RWPE2 (cell line): ENCODE measurements at regions not wholly inside any gene's neighbourhood (a gene's known extent, or its start where the extent isn't known, plus 50 kb on each side); places are given as distances from the start of the nearest gene placed in this dataset.

Source experiments
- ATAC-seq: fragments of 200-7000 bp; cut with Tn5 transposase; 3 replicates; pipeline ENCODE4 v1.9.1; 2021; ENCODE audit warnings: low read depth
- DNase-seq: peaks from one replicate; pipeline ENCODE4 v3.0.0-alpha.2; 2020; ENCODE audit warnings: low spot score
- H3K27ac ChIP-seq: fragments of 450-650 bp; 2 replicates; pipeline ENCODE4 v1.5.1; 2017; ENCODE audit warnings: mild to moderate bottlenecking; ENCODE audit not compliant: poor library complexity, severe bottlenecking
- H3K27me3 ChIP-seq: fragments of 250-450 bp; sonication (Bioruptor Pico); 2 replicates; pipeline ENCODE4 v1.5.1; 2021; ENCODE audit warnings: mild to moderate bottlenecking, moderate library complexity; ENCODE audit not compliant: insufficient read depth, poor library complexity, severe bottlenecking
- H3K36me3 ChIP-seq: fragments of 250-450 bp; sonication (Bioruptor Pico); 2 replicates; pipeline ENCODE4 v1.5.1; 2020; ENCODE audit warnings: low read depth, mild to moderate bottlenecking, moderate library complexity
- H3K4me1 ChIP-seq: fragments of 250-450 bp; sonication (Bioruptor Pico); 2 replicates; pipeline ENCODE4 v1.5.1; 2021; ENCODE audit warnings: mild to moderate bottlenecking, moderate library complexity; ENCODE audit not compliant: insufficient read depth, poor library complexity, severe bottlenecking
- H3K4me3 ChIP-seq: fragments of 250-450 bp; sonication (Bioruptor Pico); 2 replicates; pipeline ENCODE4 v1.5.1; 2021; ENCODE audit warnings: mild to moderate bottlenecking, moderate library complexity; ENCODE audit not compliant: severe bottlenecking
- H3K9me3 ChIP-seq: fragments of 250-450 bp; sonication (Bioruptor Pico); 2 replicates; pipeline ENCODE4 v1.5.1; 2021; ENCODE audit warnings: mild to moderate bottlenecking, moderate library complexity; ENCODE audit not compliant: severe bottlenecking
- TF ChIP-seq, protein P1 (sequence below): fragments of 450-650 bp; IDR thresholded peaks from one replicate; pipeline ENCODE4 v1.5.1; 2017; ENCODE audit warnings: mild to moderate bottlenecking, moderate library complexity; ENCODE audit not compliant: poor library complexity, severe bottlenecking

DNA sequence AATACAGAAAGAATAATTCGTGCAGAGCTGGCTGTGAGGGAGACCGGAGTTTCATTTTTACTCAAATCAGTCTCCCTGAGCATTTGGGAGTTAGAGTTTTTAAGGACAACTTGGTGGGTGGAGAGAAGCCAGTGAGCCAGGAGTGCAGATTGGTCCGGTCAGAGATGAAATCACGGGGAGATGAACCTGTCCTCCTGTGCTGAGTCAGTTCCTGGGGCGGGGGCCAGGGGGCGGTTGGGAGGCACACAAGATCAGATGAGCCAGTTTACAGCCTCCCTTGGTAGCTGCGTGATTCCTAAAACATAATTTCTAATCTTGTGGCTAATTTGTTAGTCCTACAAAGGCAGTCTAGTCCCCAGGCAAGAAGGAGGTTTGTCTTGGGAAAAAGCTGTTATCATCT, 1267.9 kb downstream of the AMY1C start:
- Histone ChIP-seq H3K27me3 (no peaks in the 10 kb centered on the region), H3K4me1 (no peaks in the 10 kb centered on the region), H3K4me3 (no peak overlapping the region), H3K36me3 (no peaks in the 10 kb centered on the region), H3K27ac (no peak overlapping the region), H3K9me3 (no peaks in the 10 kb centered on the region)
- ATAC-seq (no peak), DNase-seq (no peak)
- TF ChIP-seq, protein P1, sequence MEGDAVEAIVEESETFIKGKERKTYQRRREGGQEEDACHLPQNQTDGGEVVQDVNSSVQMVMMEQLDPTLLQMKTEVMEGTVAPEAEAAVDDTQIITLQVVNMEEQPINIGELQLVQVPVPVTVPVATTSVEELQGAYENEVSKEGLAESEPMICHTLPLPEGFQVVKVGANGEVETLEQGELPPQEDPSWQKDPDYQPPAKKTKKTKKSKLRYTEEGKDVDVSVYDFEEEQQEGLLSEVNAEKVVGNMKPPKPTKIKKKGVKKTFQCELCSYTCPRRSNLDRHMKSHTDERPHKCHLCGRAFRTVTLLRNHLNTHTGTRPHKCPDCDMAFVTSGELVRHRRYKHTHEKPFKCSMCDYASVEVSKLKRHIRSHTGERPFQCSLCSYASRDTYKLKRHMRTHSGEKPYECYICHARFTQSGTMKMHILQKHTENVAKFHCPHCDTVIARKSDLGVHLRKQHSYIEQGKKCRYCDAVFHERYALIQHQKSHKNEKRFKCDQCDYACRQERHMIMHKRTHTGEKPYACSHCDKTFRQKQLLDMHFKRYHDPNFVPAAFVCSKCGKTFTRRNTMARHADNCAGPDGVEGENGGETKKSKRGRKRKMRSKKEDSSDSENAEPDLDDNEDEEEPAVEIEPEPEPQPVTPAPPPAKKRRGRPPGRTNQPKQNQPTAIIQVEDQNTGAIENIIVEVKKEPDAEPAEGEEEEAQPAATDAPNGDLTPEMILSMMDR = no peak

DNA sequence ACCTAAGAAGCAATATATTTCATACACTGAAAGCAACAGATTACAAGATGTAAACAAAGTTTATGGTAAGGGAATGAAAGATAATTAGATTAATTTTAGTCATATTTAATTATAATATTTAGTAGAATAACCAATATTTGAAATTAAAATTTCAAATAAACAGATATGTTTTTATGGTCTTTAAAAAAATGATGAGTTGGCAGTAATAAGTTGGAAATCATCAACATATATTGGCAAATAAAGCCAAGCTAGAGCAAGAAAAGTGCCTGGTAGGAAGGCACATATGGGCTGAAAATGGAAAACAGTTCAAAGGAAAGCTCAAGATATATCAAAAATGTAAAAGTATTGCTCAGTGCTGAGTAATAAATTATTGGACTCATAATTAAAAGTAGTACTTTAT, 1274.0 kb downstream of the AMY1C start:
- no peaks in the 10 kb centered on the region for H3K36me3 ChIP-seq
- H3K4me1 ChIP-seq = no peaks in the 10 kb centered on the region
- peaks cover 7% of the 10 kb centered on the region for H3K27me3 ChIP-seq
- ATAC-seq = no peak
- H3K4me3 ChIP-seq = no peak overlapping the region
- H3K9me3 ChIP-seq = no peaks in the 10 kb centered on the region
- H3K27ac ChIP-seq = no peak overlapping the region
- TF ChIP-seq, protein P1 = no peak
- no peak for DNase-seq

DNA sequence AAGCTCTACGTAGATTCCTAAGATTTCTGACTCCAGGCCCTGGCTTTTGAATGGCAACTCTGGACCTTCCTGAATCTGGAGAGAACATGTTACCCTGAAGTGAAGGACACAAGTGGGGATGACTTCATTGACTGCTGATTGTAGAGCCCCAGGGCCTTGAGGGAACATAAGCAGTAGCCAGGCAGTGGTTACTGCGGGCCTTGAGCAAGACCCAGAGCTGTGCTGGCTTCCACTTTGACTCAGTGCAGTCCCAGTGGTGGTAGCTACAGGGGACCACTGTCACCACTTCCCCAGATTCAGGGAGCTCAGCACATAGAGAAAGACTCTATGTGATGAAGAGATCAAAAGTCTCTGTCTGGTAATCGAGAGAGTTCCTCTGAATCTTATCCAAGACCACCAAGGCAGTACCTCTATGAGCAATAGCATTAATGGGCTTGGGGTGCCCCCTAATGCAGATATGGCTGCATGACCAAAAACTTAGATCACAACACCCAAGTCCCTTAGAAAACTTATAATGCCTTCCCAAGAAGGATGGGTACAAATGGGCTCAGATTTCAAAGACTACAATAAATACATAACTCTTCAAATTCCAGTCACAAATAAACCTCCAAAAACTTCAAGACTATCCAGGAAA, 1278.3 kb downstream of the AMY1C start:
- Histone ChIP-seq H3K36me3 (no peaks in the 10 kb centered on the region), H3K4me1 (no peaks in the 10 kb centered on the region), H3K4me3 (no peak overlapping the region), H3K27ac (no peak overlapping the region), H3K9me3 (no peaks in the 10 kb centered on the region), H3K27me3 (peaks cover 7% of the 10 kb centered on the region)
- TF ChIP-seq, protein P1 = no peak
- DNase-seq (no peak), ATAC-seq (no peak)

DNA sequence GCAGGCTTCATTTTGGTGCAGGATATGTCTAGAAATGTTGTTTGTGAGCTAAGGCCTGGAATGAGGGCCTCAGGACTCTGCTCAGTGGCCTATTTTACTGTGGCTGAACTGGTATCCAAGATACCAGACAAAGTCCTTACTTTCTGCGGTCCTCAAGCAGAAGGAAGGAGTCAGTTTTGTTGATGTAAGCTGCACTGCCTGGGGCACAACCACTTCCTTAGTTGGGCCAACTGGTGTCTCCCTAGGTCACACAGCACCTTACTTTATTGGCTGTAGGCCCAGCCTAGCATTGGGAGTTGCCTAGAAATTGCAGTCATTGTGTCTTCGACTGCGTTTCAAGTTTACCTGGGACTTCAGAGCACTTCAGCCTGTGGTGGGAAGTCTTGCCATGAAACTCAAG, 1322.7 kb downstream of the AMY1C start:
- Histone ChIP-seq H3K9me3 (no peaks in the 10 kb centered on the region), H3K27ac (no peak overlapping the region), H3K4me3 (no peak overlapping the region), H3K36me3 (no peaks in the 10 kb centered on the region), H3K27me3 (no peaks in the 10 kb centered on the region), H3K4me1 (no peaks in the 10 kb centered on the region)
- no peak for ATAC-seq
- TF ChIP-seq, protein P1 = no peak
- DNase-seq = no peak

DNA sequence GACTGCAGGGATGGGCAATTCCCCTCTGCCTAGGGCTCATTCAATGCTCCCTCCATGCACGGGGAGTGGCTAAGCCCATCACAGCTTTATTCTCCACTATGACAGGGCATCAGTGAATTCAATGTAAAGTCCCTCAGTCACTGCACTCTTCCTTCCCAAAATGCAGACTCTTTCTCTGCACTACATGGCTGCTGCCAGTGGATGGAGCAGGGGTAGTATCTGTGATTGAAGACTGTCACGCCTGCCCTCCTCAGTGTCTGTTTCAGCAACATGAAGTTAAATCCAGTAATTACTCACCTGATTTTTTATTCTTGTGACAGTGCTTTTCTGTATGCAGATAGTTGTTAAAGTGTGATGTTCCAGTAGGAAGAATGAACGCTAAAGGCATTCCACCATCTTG, 1323.2 kb downstream of the AMY1C start:
- H3K36me3 ChIP-seq = no peaks in the 10 kb centered on the region
- H3K4me1 ChIP-seq = no peaks in the 10 kb centered on the region
- H3K27ac ChIP-seq = no peak overlapping the region
- DNase-seq (no peak), ATAC-seq (no peak)
- no peaks in the 10 kb centered on the region for H3K9me3 ChIP-seq
- H3K4me3 ChIP-seq = no peak overlapping the region
- H3K27me3 ChIP-seq = no peaks in the 10 kb centered on the region
- TF ChIP-seq, protein P1 = no peak
